Gastroesophageal sphincter (tissue), 4 donors: ENCODE measurements at regions not wholly inside any gene's neighbourhood (a gene's known extent, or its start where the extent isn't known, plus 50 kb on each side); places are given as distances from the start of the nearest gene placed in this dataset.

ENCODE experiments used
- ATAC-seq: fragments of 150-250 bp; one replicate; pipeline ENCODE4 v1.9.1; 2016; ENCODE audit warnings: mild to moderate bottlenecking, moderate library complexity
- H3K27ac ChIP-seq, 4 donors: fragments of 200-600 bp; sonication (generic) in 3 of 4; 1 replicate in 3 of 4; 2 replicates in 1 of 4; pipeline ENCODE4 v1.5.1; 2016 to 2019
- H3K27me3 ChIP-seq: fragments of 200-600 bp; sonication (generic); one replicate; pipeline ENCODE4 v1.5.1; 2019
- H3K36me3 ChIP-seq, 2 donors: fragments of 200-600 bp; sonication (generic); one replicate each; pipeline ENCODE4 v1.5.1; 2019; ENCODE audit warnings: control low read depth in 1 of 2
- H3K4me1 ChIP-seq, 3 donors: fragments of 200-600 bp; sonication (generic); 1 replicate in 2 of 3; 2 replicates in 1 of 3; pipeline ENCODE4 v1.5.1; 2016 to 2019; ENCODE audit warnings: control low read depth in 2 of 3
- H3K4me3 ChIP-seq, 2 donors: fragments of 200-600 bp; sonication (generic); one replicate each; pipeline ENCODE4 v1.5.1; 2019; ENCODE audit warnings: mild to moderate bottlenecking in 1 of 2, moderate library complexity in 1 of 2
- H3K9me3 ChIP-seq, 3 donors: fragments of 200-600 bp; sonication (generic); one replicate each; pipeline ENCODE4 v1.5.1; 2017 to 2019; ENCODE audit warnings: control low read depth in 2 of 3
- EP300 ChIP-seq: sonication (generic); formaldehyde crosslinking; IDR thresholded peaks from one replicate; pipeline ENCODE4 v1.6.1; 2017; ENCODE audit warnings: antibody characterized with exemption, mild to moderate bottlenecking
- POLR2A ChIP-seq, 2 donors: fragments of 450-650 bp; IDR thresholded peaks; one replicate each; pipeline ENCODE4 v1.6.1; 2017; ENCODE audit warnings: antibody characterized with exemption in 2 of 2, mild to moderate bottlenecking in 2 of 2, moderate library complexity in 1 of 2
- POLR2AphosphoS5 ChIP-seq: sonication (generic); formaldehyde crosslinking; IDR thresholded peaks from one replicate; pipeline ENCODE4 v1.6.1; 2017; ENCODE audit warnings: antibody characterized with exemption
- WGBS, 2 donors: methylation state at CpG; one replicate each; pipeline ENCODE4 v1.1.5; 2018; ENCODE audit warnings: low coverage in 1 of 2; 5-methylcytosine and 5-hydroxymethylcytosine counted together
- TF ChIP-seq, protein P1 (sequence below), 4 experiments: fragments of 200-600 bp in 2 of 4; fragments of 450-650 bp in 2 of 4; sonication (generic) in 1 of 4; IDR thresholded peaks; one replicate each; pipeline ENCODE4 v1.5.1; 2017 to 2019; ENCODE audit warnings: antibody characterized with exemption in 4 of 4, mild to moderate bottlenecking in 2 of 4, moderate library complexity in 2 of 4

- ATAC-seq = no peak
- H3K4me3 ChIP-seq = no peak overlapping the region
- no peaks in the 10 kb centered on the region for H3K9me3 ChIP-seq
- no peaks in the 10 kb centered on the region for H3K4me1 ChIP-seq
- no peak overlapping the region for H3K27ac ChIP-seq
- WGBS, 2 donors = 66 to 74% methylated on average over 5 to 9 of the region's 16 CpGs
- no peak for TF ChIP-seq EP300
- no peak for TF ChIP-seq POLR2AphosphoS5
- TF ChIP-seq POLR2A (IDR thresholded peaks at IDR 0.05) = no peak
- TF ChIP-seq, protein P1, sequence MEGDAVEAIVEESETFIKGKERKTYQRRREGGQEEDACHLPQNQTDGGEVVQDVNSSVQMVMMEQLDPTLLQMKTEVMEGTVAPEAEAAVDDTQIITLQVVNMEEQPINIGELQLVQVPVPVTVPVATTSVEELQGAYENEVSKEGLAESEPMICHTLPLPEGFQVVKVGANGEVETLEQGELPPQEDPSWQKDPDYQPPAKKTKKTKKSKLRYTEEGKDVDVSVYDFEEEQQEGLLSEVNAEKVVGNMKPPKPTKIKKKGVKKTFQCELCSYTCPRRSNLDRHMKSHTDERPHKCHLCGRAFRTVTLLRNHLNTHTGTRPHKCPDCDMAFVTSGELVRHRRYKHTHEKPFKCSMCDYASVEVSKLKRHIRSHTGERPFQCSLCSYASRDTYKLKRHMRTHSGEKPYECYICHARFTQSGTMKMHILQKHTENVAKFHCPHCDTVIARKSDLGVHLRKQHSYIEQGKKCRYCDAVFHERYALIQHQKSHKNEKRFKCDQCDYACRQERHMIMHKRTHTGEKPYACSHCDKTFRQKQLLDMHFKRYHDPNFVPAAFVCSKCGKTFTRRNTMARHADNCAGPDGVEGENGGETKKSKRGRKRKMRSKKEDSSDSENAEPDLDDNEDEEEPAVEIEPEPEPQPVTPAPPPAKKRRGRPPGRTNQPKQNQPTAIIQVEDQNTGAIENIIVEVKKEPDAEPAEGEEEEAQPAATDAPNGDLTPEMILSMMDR (IDR thresholded peaks at IDR 0.05) = no peak
- H3K27me3 ChIP-seq = peaks cover 54% of the 10 kb centered on the region
- no peaks in the 10 kb centered on the region for H3K36me3 ChIP-seq
These were observed 148.6 kb downstream of the TRIM29 start for GRCh38 chr11:119989159-119989821.

GRCh38 chr11:119985551-119985950 lies 152.4 kb downstream of the TRIM29 start:
- 77 to 88% methylated on average over 7 to 13 of the region's 14 CpGs for WGBS, 2 donors
- no peak for ATAC-seq
- Histone ChIP-seq H3K9me3 (no peaks in the 10 kb centered on the region), H3K4me3 (no peak overlapping the region), H3K4me1 (no peaks in the 10 kb centered on the region), H3K27me3 (peaks cover 56% of the 10 kb centered on the region), H3K27ac (no peak overlapping the region), H3K36me3 (no peaks in the 10 kb centered on the region)
- no peak for TF ChIP-seq POLR2A (IDR thresholded peaks at IDR 0.05)
- TF ChIP-seq, protein P1 (IDR thresholded peaks at IDR 0.05) = no peak
- TF ChIP-seq EP300 = no peak
- no peak for TF ChIP-seq POLR2AphosphoS5

GRCh38 chr11:119983816-119984215 lies 154.1 kb downstream of the TRIM29 start:
- Histone ChIP-seq H3K27me3 (peaks cover 67% of the 10 kb centered on the region), H3K4me3 (no peak overlapping the region), H3K9me3 (no peaks in the 10 kb centered on the region), H3K4me1 (no peaks in the 10 kb centered on the region), H3K36me3 (no peaks in the 10 kb centered on the region), H3K27ac (no peak overlapping the region)
- TF ChIP-seq, protein P1 (IDR thresholded peaks at IDR 0.05) = no peak
- TF ChIP-seq POLR2AphosphoS5 (no peak), POLR2A (IDR thresholded peaks at IDR 0.05) (no peak), EP300 (no peak)
- no peak for ATAC-seq
- 84 to 89% methylated on average over 6 of the region's 8 CpGs for WGBS, 2 donors

DNA sequence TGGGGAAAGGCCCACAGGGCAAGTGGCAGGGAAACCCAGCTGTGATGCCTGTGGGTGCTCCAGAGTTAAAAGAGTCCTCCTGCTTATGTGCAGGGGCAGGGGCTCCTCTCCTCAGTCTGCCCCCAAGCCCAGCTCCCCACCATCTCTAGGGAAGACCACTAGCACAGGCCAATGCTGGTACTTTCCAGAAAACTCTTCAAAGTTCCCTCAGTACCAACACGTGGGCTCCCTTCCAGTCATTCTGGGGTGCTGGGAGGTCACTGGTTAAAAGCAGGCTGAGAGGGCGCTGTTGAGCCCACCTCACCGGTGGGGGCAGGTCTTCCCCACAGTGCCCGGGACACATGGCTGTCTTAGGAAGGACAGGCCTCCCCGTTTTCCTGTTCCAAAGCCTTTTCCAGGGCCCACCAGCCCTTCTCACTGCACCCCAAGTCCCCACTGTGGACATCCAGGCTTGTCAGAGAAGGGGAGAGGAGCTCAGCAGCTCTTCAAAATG lies 154.6 kb downstream of the TRIM29 start:
- Histone ChIP-seq H3K36me3 (no peaks in the 10 kb centered on the region), H3K4me3 (no peak overlapping the region), H3K4me1 (no peaks in the 10 kb centered on the region), H3K9me3 (no peaks in the 10 kb centered on the region), H3K27ac (no peak overlapping the region), H3K27me3 (peaks cover 72% of the 10 kb centered on the region)
- TF ChIP-seq, protein P1 (IDR thresholded peaks at IDR 0.05) = no peak
- TF ChIP-seq POLR2A (IDR thresholded peaks at IDR 0.05) = no peak
- no peak for TF ChIP-seq POLR2AphosphoS5
- no peak for TF ChIP-seq EP300
- 20% methylated on average over 1 of the region's 5 CpGs; no CpG with 5 or more reads in 1 of the 2 donors for WGBS, 2 donors
- peak; percentile 7 for ATAC-seq
